ENCODE measurements at regions not wholly inside any gene's neighbourhood (a gene's known extent, or its start where the extent isn't known, plus 50 kb on each side); places are given as distances from the start of the nearest gene placed in this dataset.

DNA sequence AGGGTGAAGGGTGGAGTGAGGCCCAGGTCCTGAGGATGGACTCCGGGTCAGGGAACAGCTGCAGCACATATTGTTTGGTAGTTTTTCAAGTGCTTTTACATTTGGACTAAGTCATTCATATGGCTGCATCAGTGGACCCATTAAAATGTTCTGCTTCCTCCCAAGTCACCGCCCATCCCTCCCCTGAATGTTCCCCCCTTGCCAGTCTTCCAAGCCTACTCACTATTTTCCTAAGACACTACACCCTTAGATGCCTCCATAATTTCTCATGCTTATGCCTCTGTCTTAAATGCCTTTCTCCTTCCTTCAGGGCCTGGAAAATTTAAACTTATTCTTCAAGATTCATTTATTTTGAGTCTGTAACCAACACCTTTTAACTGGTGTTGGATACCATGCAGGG, 86.6 kb upstream of the NR4A3 start:
- WGBS (ENCODE audit: insufficient coverage) = 90% methylated on average over 2 of the region's 2 CpGs
- peak overlapping the region in 2 of 7 donors; percentile 16 to 66 for H3K27ac Mint-ChIP-seq
- DNase-seq = no peak
- peaks cover 0 to 3% (median 0%) of the 10 kb centered on the region in 3 donors for H3K27me3 Mint-ChIP-seq (ENCODE audit: low read depth in 3 of 3)
- Histone ChIP-seq H3K4me1 (ENCODE audit: control insufficient read depth in 1 of 2, insufficient read depth in 2 of 2, low read length in 2 of 2) (peaks cover 13 to 14% of the 10 kb centered on the region in 2 donors), H3K27me3 (ENCODE audit: control insufficient read depth in 2 of 2, insufficient read depth in 2 of 2, low read length in 2 of 2) (no peaks in the 10 kb centered on the region), H3K36me3 (replicated peaks in 1 of 2; ENCODE audit: control insufficient read depth in 1 of 2, insufficient read depth in 2 of 2, low read length in 2 of 2) (no peaks in the 10 kb centered on the region), H3K79me2 (ENCODE audit: insufficient read depth, low read length) (no peaks in the 10 kb centered on the region), H3K4me3 (replicated peaks in 1 of 3; ENCODE audit: low read depth in 2 of 3, low read length in 3 of 3) (no peak overlapping the region), H2AFZ (ENCODE audit: insufficient read depth, low read depth, low read length, poor library complexity, severe bottlenecking) (no peak overlapping the region), H3K9me3 (replicated peaks in 1 of 2; ENCODE audit: control insufficient read depth in 1 of 2, insufficient read depth in 1 of 2, low read length in 2 of 2) (no peaks in the 10 kb centered on the region), H3K27ac (ENCODE audit: low read depth in 1 of 2, low read length in 2 of 2) (no peak overlapping the region), H4K20me1 (ENCODE audit: insufficient read depth, low read length) (no peaks in the 10 kb centered on the region), H3K4me2 (replicated peaks; ENCODE audit: extremely low read depth, low read length, poor library complexity, severe bottlenecking) (no peak overlapping the region), H3K9ac (ENCODE audit: insufficient read depth, low read length, poor library complexity, severe bottlenecking) (no peak overlapping the region)
- TF ChIP-seq, protein P1, sequence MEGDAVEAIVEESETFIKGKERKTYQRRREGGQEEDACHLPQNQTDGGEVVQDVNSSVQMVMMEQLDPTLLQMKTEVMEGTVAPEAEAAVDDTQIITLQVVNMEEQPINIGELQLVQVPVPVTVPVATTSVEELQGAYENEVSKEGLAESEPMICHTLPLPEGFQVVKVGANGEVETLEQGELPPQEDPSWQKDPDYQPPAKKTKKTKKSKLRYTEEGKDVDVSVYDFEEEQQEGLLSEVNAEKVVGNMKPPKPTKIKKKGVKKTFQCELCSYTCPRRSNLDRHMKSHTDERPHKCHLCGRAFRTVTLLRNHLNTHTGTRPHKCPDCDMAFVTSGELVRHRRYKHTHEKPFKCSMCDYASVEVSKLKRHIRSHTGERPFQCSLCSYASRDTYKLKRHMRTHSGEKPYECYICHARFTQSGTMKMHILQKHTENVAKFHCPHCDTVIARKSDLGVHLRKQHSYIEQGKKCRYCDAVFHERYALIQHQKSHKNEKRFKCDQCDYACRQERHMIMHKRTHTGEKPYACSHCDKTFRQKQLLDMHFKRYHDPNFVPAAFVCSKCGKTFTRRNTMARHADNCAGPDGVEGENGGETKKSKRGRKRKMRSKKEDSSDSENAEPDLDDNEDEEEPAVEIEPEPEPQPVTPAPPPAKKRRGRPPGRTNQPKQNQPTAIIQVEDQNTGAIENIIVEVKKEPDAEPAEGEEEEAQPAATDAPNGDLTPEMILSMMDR (IDR thresholded peaks at IDR 0.05) = no peak
- no peaks in the 10 kb centered on the region for H3K36me3 Mint-ChIP-seq
- H3K4me1 Mint-ChIP-seq = peaks cover 14% of the 10 kb centered on the region
- no peaks in the 10 kb centered on the region for H3K9me3 Mint-ChIP-seq
- intact Hi-C loops (cut with micrococcal nuclease) = no loop called here
- no peak overlapping the region for H3K4me3 Mint-ChIP-seq

DNA sequence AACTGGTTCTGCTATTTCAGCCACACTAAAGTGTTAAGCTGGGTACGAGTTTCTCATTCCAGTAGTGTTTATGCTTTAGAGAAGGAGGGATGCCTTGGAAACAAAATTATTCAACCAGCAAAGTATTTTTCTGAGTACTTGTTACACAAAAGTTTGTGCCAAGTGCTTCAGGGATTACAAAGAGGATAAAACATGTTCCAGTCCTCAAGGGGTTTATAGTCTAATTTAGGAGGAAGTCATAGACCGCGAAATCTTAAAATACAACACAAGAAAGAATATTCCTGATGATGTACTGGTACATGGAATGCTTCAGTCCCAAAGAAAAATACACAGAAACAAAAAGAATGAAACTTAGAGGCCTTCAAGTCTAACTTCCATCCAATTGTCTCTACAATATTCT, 85.4 kb upstream of the NR4A3 start:
- no CpG with 5 or more reads among the region's 3 CpGs for WGBS (ENCODE audit: insufficient coverage)

More for the DNA sequence above, 85.4 kb upstream of the NR4A3 start:
- Mint-ChIP-seq H3K27me3 (ENCODE audit: low read depth in 3 of 3) (peaks cover 0 to 3% (median 0%) of the 10 kb centered on the region in 3 donors), H3K36me3 (no peaks in the 10 kb centered on the region), H3K9me3 (no peaks in the 10 kb centered on the region), H3K4me1 (peaks cover 14% of the 10 kb centered on the region), H3K27ac (no peak overlapping the region), H3K4me3 (no peak overlapping the region)
- Histone ChIP-seq H3K36me3 (replicated peaks in 1 of 2; ENCODE audit: control insufficient read depth in 1 of 2, insufficient read depth in 2 of 2, low read length in 2 of 2) (no peaks in the 10 kb centered on the region), H3K27ac (ENCODE audit: low read depth in 1 of 2, low read length in 2 of 2) (no peak overlapping the region), H3K27me3 (ENCODE audit: control insufficient read depth in 2 of 2, insufficient read depth in 2 of 2, low read length in 2 of 2) (no peaks in the 10 kb centered on the region), H3K9ac (ENCODE audit: insufficient read depth, low read length, poor library complexity, severe bottlenecking) (no peak overlapping the region), H3K79me2 (ENCODE audit: insufficient read depth, low read length) (no peaks in the 10 kb centered on the region), H3K4me2 (replicated peaks; ENCODE audit: extremely low read depth, low read length, poor library complexity, severe bottlenecking) (no peak overlapping the region), H4K20me1 (ENCODE audit: insufficient read depth, low read length) (no peaks in the 10 kb centered on the region), H3K9me3 (replicated peaks in 1 of 2; ENCODE audit: control insufficient read depth in 1 of 2, insufficient read depth in 1 of 2, low read length in 2 of 2) (no peaks in the 10 kb centered on the region), H2AFZ (ENCODE audit: insufficient read depth, low read depth, low read length, poor library complexity, severe bottlenecking) (no peak overlapping the region), H3K4me1 (ENCODE audit: control insufficient read depth in 1 of 2, insufficient read depth in 2 of 2, low read length in 2 of 2) (peaks cover 13 to 14% of the 10 kb centered on the region in 2 donors), H3K4me3 (replicated peaks in 1 of 3; ENCODE audit: low read depth in 2 of 3, low read length in 3 of 3) (no peak overlapping the region)
- intact Hi-C loops (cut with micrococcal nuclease) = no loop called here
- TF ChIP-seq, protein P1 (IDR thresholded peaks at IDR 0.05) = no peak
- DNase-seq = no peak

Data from CD14-positive monocyte (primary cell).